ENCODE measurements at regions not wholly inside any gene's neighbourhood (a gene's known extent, or its start where the extent isn't known, plus 50 kb on each side); places are given as distances from the start of the nearest gene placed in this dataset.
"Not testable (repeated sequence)": the region's sequence is repeated elsewhere in the genome, so short reads cannot be mapped to it uniquely, and the experiment has no call there.

DNA sequence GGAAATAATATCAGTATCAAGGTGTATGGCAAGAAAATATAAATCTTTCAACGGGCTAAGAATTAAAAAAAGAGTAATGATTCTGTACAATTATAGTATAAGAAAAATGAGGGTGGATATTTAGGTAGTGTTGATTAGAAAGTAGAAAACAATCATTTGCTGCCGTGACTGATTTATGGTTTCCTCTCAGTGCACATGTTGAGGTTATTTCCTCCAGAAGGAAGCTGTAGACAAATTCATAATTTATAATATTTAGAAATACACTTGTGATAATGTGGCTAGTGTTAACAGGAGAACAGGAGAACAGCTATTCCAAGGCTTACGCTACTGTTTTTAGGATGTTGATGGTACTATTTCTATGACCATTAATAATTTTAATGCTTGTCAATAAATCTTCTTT lies 153.4 kb downstream of the GOLGA6L6 start:
- not testable (repeated sequence) for TF ChIP-seq SP1 (IDR thresholded peaks at IDR 0.05); ARNT (IDR thresholded peaks at IDR 0.05); ELF4 (IDR thresholded peaks at IDR 0.05); SUZ12 (IDR thresholded peaks at IDR 0.05); BHLHE40 (IDR thresholded peaks at IDR 0.05; ENCODE audit: borderline replicate concordance); FOXM1 (IDR thresholded peaks at IDR 0.05; ENCODE audit: borderline replicate concordance); TARDBP (IDR thresholded peaks at IDR 0.05); L3MBTL2 (conservative IDR thresholded peaks at IDR 0.05); CTBP1 (IDR thresholded peaks at IDR 0.05; ENCODE audit: borderline replicate concordance); NFRKB (IDR thresholded peaks at IDR 0.05); ZNF384 (IDR thresholded peaks at IDR 0.05)
- TF ChIP-seq, protein P1, sequence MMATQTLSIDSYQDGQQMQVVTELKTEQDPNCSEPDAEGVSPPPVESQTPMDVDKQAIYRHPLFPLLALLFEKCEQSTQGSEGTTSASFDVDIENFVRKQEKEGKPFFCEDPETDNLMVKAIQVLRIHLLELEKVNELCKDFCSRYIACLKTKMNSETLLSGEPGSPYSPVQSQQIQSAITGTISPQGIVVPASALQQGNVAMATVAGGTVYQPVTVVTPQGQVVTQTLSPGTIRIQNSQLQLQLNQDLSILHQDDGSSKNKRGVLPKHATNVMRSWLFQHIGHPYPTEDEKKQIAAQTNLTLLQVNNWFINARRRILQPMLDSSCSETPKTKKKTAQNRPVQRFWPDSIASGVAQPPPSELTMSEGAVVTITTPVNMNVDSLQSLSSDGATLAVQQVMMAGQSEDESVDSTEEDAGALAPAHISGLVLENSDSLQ (IDR thresholded peaks at IDR 0.05), result not testable (repeated sequence)

All from HEK293T (cell line).